Neural progenitor cell (in vitro differentiated cells): ENCODE measurements at regions not wholly inside any gene's neighbourhood (a gene's known extent, or its start where the extent isn't known, plus 50 kb on each side); places are given as distances from the start of the nearest gene placed in this dataset.

Source experiments
- EZH2phosphoT487 ChIP-seq: fragments of 200-600 bp; sonication (generic); IDR thresholded peaks from 2 replicates; pipeline ENCODE4 v1.6.1; 2017; ENCODE audit warnings: antibody characterized with exemption
- TF ChIP-seq, protein P1 (sequence below): fragments of 200-600 bp; sonication (generic); IDR thresholded peaks from 2 replicates; pipeline ENCODE4 v1.5.1; 2017; ENCODE audit warnings: antibody characterized with exemption, mild to moderate bottlenecking

DNA sequence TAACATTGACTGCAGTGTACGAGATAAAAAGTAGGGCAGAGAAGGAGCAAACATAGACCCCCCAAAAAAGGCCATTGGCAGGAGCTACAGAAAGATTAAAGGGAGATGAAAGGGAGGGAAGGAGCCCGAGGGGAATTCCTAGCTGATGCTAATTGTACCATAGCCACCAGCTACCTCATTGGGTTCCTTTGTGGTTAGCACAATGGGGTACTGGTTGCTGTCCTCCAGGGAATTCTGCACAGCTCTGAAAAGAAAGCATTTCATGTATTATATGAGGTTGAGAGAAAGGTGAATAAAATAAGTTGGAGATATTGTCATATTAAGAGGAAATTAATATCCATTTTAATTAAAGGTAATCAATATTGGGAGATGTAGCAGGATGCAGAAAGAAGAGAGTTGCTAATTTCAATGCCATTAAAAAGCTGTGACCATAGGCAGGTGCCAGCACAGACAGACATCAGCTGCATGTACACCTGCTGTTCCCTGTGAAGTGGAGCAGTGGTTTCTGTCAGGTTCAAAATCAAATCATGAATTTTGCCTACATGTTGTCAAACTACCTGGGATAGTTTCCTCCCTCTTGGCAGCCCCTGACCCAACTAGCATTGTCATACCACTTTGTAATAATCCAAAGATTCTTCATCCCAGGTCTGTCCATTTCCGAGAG lies 185.4 kb upstream of the DLGAP1 start:
- TF ChIP-seq, protein P1, sequence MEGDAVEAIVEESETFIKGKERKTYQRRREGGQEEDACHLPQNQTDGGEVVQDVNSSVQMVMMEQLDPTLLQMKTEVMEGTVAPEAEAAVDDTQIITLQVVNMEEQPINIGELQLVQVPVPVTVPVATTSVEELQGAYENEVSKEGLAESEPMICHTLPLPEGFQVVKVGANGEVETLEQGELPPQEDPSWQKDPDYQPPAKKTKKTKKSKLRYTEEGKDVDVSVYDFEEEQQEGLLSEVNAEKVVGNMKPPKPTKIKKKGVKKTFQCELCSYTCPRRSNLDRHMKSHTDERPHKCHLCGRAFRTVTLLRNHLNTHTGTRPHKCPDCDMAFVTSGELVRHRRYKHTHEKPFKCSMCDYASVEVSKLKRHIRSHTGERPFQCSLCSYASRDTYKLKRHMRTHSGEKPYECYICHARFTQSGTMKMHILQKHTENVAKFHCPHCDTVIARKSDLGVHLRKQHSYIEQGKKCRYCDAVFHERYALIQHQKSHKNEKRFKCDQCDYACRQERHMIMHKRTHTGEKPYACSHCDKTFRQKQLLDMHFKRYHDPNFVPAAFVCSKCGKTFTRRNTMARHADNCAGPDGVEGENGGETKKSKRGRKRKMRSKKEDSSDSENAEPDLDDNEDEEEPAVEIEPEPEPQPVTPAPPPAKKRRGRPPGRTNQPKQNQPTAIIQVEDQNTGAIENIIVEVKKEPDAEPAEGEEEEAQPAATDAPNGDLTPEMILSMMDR, result no peak
- no peak for TF ChIP-seq EZH2phosphoT487
